Liver (tissue), 2 donors: ENCODE measurements at regions not wholly inside any gene's neighbourhood (a gene's known extent, or its start where the extent isn't known, plus 50 kb on each side); places are given as distances from the start of the nearest gene placed in this dataset.

Experiments used
- YY1 ChIP-seq: IDR thresholded peaks from 2 replicates; pipeline ENCODE4 v1.6.1; 2016; ENCODE audit warnings: antibody characterized with exemption, mild to moderate bottlenecking
- TF ChIP-seq, protein P1 (sequence below): fragments of 150-350 bp; IDR thresholded peaks from 2 replicates; pipeline ENCODE4 v1.5.1; 2017; ENCODE audit warnings: improper control_type of control experiment, low read depth, low read length; ENCODE audit not compliant: missing input control
- TF ChIP-seq, protein P2 (sequence below): IDR thresholded peaks from 2 replicates; pipeline ENCODE4 v1.6.1; 2016; ENCODE audit warnings: antibody characterized with exemption, mild to moderate bottlenecking
- donor health status: healthy.

DNA sequence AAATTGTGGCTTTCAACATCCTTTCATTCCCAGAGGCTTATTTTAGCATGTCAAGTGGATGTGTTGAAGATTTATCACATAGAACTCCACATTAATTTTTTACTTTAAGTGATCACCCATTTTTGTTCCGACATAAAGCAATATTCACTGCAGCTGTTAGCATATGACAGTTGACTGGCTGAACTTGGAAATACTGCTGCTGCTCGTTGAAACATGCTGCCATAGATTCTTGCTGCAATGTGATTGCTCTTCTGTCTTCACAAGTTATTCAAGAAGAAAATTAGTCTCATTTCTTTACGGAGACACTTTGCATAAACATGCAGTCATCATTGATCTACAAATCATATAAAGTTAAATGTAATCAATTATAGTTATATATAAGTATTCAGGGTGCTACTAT lies 248.4 kb downstream of the SAMD5 start:
- TF ChIP-seq, protein P1, sequence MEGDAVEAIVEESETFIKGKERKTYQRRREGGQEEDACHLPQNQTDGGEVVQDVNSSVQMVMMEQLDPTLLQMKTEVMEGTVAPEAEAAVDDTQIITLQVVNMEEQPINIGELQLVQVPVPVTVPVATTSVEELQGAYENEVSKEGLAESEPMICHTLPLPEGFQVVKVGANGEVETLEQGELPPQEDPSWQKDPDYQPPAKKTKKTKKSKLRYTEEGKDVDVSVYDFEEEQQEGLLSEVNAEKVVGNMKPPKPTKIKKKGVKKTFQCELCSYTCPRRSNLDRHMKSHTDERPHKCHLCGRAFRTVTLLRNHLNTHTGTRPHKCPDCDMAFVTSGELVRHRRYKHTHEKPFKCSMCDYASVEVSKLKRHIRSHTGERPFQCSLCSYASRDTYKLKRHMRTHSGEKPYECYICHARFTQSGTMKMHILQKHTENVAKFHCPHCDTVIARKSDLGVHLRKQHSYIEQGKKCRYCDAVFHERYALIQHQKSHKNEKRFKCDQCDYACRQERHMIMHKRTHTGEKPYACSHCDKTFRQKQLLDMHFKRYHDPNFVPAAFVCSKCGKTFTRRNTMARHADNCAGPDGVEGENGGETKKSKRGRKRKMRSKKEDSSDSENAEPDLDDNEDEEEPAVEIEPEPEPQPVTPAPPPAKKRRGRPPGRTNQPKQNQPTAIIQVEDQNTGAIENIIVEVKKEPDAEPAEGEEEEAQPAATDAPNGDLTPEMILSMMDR = no peak
- TF ChIP-seq, protein P2, sequence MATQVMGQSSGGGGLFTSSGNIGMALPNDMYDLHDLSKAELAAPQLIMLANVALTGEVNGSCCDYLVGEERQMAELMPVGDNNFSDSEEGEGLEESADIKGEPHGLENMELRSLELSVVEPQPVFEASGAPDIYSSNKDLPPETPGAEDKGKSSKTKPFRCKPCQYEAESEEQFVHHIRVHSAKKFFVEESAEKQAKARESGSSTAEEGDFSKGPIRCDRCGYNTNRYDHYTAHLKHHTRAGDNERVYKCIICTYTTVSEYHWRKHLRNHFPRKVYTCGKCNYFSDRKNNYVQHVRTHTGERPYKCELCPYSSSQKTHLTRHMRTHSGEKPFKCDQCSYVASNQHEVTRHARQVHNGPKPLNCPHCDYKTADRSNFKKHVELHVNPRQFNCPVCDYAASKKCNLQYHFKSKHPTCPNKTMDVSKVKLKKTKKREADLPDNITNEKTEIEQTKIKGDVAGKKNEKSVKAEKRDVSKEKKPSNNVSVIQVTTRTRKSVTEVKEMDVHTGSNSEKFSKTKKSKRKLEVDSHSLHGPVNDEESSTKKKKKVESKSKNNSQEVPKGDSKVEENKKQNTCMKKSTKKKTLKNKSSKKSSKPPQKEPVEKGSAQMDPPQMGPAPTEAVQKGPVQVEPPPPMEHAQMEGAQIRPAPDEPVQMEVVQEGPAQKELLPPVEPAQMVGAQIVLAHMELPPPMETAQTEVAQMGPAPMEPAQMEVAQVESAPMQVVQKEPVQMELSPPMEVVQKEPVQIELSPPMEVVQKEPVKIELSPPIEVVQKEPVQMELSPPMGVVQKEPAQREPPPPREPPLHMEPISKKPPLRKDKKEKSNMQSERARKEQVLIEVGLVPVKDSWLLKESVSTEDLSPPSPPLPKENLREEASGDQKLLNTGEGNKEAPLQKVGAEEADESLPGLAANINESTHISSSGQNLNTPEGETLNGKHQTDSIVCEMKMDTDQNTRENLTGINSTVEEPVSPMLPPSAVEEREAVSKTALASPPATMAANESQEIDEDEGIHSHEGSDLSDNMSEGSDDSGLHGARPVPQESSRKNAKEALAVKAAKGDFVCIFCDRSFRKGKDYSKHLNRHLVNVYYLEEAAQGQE = no peak
- TF ChIP-seq YY1 = no peak
